ENCODE measurements at regions not wholly inside any gene's neighbourhood (a gene's known extent, or its start where the extent isn't known, plus 50 kb on each side); places are given as distances from the start of the nearest gene placed in this dataset.
"Not testable (repeated sequence)": the region's sequence is repeated elsewhere in the genome, so short reads cannot be mapped to it uniquely, and the experiment has no call there.

DNA sequence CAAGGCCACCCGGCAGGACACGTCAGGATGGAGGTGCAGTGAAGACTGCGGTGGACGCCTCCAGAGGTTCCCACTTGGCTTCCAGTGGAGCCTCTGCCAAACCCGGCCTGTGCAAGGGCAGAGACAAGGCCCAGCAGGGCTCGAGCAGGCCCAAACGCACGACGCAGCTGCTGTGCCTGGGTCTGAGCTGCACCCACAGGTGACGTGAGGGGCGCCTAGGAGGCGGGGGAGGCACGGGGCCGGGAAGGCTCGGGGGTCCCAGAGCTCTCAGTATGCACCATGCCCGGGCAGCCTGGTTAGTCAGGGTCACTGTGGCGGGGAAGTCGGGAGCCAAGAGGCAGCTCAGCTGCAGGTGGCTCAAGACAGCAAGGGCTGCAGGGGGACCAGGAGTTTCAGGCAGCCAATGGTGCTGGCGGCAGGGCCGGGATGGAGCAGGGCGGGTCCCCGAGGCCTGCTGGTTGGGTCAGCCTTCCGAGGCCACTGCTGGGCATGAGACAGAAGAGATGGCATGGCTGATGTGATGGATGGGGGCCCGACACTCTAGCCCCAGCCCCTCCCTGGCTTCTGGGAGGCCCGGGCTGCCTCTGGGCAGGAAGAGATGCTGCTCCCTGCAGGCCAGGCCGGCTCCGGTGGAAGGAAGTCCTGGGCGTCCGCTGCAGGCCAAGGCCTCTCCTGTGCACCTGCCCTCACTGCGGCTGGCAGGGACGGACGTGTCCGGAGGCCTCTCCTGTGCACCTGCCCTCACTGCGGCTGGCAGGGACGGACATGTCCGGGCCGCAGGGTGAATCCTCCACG is 72.2 kb upstream of the CFAP46 start:
- H3K27ac ChIP-seq (ENCODE audit: low read depth in 2 of 2, low read length in 2 of 2), result no peak overlapping the region
- H3K4me3 ChIP-seq (ENCODE audit: low read length in 2 of 2), result no peak overlapping the region
- peaks cover 6 to 8% of the 10 kb centered on the region in 2 donors for H3K4me1 ChIP-seq (ENCODE audit: control insufficient read depth in 2 of 2, insufficient read depth in 2 of 2, low read length in 2 of 2)
- no peak overlapping the region for H3K9ac ChIP-seq (ENCODE audit: low read depth in 1 of 2, low read length in 2 of 2)
- no peaks in the 10 kb centered on the region for H3K9me3 ChIP-seq (ENCODE audit: control insufficient read depth in 2 of 2, low read length in 2 of 2)
- H3K36me3 ChIP-seq (ENCODE audit: control insufficient read depth in 2 of 2, insufficient read depth in 2 of 2, low read length in 2 of 2), result no peaks in the 10 kb centered on the region
- H3K27me3 ChIP-seq (ENCODE audit: control insufficient read depth in 2 of 2, insufficient read depth in 2 of 2, low read length in 2 of 2), result no peaks in the 10 kb centered on the region

DNA sequence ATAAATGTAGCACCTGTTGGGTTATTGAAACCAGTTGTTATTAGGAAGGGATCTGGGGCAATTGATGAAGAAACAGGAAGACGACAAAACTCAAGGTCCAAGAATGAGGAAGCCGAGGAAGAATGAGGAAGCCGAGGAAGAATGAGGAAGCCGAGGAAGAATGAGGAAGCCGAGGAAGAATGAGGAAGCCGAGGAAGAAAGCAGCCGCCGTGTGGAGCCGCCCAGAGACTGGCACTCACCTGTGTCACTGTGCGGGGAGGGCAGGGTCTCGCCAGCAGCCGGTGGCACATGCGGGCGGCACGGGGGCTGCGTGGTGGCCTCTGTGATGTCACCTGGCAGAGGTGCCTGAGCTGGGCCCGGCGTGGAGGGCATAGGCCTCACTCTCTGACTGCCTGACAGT is 71.1 kb upstream of the CFAP46 start:
- Histone ChIP-seq H3K27me3 (ENCODE audit: control insufficient read depth in 2 of 2, insufficient read depth in 2 of 2, low read length in 2 of 2) (no peaks in the 10 kb centered on the region), H3K4me1 (ENCODE audit: control insufficient read depth in 2 of 2, insufficient read depth in 2 of 2, low read length in 2 of 2) (peaks cover 14 to 20% of the 10 kb centered on the region in 2 donors), H3K27ac (ENCODE audit: low read depth in 2 of 2, low read length in 2 of 2) (no peak overlapping the region), H3K36me3 (ENCODE audit: control insufficient read depth in 2 of 2, insufficient read depth in 2 of 2, low read length in 2 of 2) (no peaks in the 10 kb centered on the region), H3K4me3 (ENCODE audit: low read length in 2 of 2) (peak overlapping the region in 1 of 2 donors; percentile 3), H3K9ac (ENCODE audit: low read depth in 1 of 2, low read length in 2 of 2) (no peak overlapping the region), H3K9me3 (ENCODE audit: control insufficient read depth in 2 of 2, low read length in 2 of 2) (no peaks in the 10 kb centered on the region)

DNA sequence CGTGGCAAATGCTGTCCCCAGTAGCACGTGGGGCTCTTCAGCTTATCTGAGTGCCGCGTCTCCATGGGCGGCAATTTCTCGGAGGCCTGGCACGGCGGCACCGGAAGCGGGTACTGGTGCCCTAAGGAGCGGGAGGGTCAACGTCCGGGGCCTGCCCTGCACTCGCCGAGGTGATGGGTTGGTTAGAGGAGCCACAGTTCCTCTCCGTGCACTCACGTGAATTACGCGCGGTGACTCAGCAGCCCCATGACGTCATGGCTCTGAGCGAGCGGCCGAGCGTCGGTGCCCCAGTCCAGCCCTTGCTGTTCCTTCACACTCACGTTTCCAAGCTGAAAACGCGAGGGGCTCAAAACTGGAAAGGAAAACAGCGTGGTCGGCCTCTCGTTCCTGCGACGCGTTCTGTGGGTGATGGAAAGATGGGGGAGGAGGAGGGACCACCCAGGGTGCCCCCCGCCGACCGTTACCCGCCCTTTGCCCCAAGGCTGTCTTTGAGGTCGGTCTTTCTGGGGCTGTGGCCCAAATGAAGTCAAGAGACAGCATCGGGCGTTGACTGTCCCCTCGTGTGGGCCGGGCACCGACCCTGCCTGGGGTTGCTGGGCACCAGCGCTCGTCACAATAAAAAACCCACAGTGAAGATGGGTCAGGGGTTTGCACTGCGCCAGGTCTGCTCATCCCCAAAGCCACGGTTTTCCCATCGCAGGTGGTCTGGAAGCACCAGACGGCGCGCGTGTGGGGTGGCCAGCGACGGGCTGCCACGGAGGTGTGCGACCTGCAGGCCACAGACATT is 70.4 kb upstream of the CFAP46 start:
- H3K36me3 ChIP-seq (ENCODE audit: control insufficient read depth in 2 of 2, insufficient read depth in 2 of 2, low read length in 2 of 2), result no peaks in the 10 kb centered on the region
- H3K9me3 ChIP-seq (ENCODE audit: control insufficient read depth in 2 of 2, low read length in 2 of 2), result no peaks in the 10 kb centered on the region
- H3K27ac ChIP-seq (ENCODE audit: low read depth in 2 of 2, low read length in 2 of 2), result no peak overlapping the region
- no peak overlapping the region for H3K9ac ChIP-seq (ENCODE audit: low read depth in 1 of 2, low read length in 2 of 2)
- no peak overlapping the region for H3K4me3 ChIP-seq (ENCODE audit: low read length in 2 of 2)
- H3K27me3 ChIP-seq (ENCODE audit: control insufficient read depth in 2 of 2, insufficient read depth in 2 of 2, low read length in 2 of 2), result no peaks in the 10 kb centered on the region
- peaks cover 14 to 21% of the 10 kb centered on the region in 2 donors for H3K4me1 ChIP-seq (ENCODE audit: control insufficient read depth in 2 of 2, insufficient read depth in 2 of 2, low read length in 2 of 2)

DNA sequence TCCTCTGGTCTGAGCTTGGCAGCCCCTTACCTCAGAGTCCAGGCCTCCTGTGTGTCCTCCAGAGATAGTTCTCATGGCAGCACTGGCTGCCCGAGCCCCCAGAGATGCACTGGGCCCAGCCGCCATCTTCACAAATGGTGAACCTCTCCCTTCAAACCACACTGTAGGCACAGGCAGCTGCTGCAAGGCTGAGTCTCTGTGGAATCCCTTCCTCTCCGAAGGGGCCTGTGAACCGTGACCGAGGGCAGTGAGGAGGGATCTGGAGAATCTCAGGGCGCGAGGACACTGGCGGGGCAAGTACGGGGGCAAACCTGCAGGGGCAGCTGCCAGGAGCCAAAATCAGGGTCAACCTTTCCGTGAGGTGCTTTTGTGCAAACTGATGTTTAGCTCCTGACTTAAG is 69.5 kb upstream of the CFAP46 start:
- Histone ChIP-seq H3K4me1 (ENCODE audit: control insufficient read depth in 2 of 2, insufficient read depth in 2 of 2, low read length in 2 of 2) (peaks cover 19 to 28% of the 10 kb centered on the region in 2 donors), H3K9ac (ENCODE audit: low read depth in 1 of 2, low read length in 2 of 2) (no peak overlapping the region), H3K36me3 (ENCODE audit: control insufficient read depth in 2 of 2, insufficient read depth in 2 of 2, low read length in 2 of 2) (no peaks in the 10 kb centered on the region), H3K9me3 (ENCODE audit: control insufficient read depth in 2 of 2, low read length in 2 of 2) (no peaks in the 10 kb centered on the region), H3K27me3 (ENCODE audit: control insufficient read depth in 2 of 2, insufficient read depth in 2 of 2, low read length in 2 of 2) (no peaks in the 10 kb centered on the region), H3K27ac (ENCODE audit: low read depth in 2 of 2, low read length in 2 of 2) (no peak overlapping the region), H3K4me3 (ENCODE audit: low read length in 2 of 2) (no peak overlapping the region)

DNA sequence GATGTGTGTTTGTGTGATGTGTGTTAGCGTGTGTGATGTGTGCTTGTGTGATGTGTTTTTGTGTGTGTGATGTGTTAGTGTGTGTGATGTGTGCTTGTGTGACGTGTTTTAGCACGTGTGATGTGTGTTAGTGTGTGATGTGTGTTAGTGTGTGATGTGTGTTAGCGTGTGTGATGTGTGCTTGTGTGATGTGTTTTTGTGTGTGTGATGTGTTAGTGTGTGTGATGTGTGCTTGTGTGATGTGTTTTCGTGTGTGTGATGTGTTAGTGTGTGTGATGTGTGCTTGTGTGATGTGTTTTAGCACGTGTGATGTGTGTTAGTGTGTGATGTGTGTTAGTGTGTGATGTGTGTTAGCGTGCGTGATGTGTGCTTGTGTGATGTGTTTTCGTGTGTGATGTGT is 69.0 kb upstream of the CFAP46 start:
- not testable (repeated sequence) for H3K9me3 ChIP-seq (ENCODE audit: control insufficient read depth in 2 of 2, low read length in 2 of 2); H3K27me3 ChIP-seq (ENCODE audit: control insufficient read depth in 2 of 2, insufficient read depth in 2 of 2, low read length in 2 of 2); H3K4me3 ChIP-seq (ENCODE audit: low read length in 2 of 2); H3K9ac ChIP-seq (ENCODE audit: low read depth in 1 of 2, low read length in 2 of 2); H3K27ac ChIP-seq (ENCODE audit: low read depth in 2 of 2, low read length in 2 of 2); H3K36me3 ChIP-seq (ENCODE audit: control insufficient read depth in 2 of 2, insufficient read depth in 2 of 2, low read length in 2 of 2)
- H3K4me1 ChIP-seq (ENCODE audit: control insufficient read depth in 2 of 2, insufficient read depth in 2 of 2, low read length in 2 of 2), result peaks cover 19 to 31% of the 10 kb centered on the region in 2 donors

DNA sequence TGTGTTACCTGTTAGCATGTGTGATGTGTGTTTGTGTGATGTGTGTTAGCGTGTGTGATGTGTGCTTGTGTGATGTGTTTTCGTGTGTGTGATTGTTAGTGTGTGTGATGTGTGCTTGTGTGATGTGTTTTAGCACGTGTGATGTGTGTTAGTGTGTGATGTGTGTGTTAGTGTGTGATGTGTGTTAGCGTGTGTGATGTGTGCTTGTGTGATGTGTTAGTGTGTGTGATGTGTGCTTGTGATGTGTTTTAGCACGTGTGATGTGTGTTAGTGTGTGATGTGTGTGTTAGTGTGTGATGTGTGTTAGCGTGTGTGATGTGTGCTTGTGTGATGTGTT is 68.4 kb upstream of the CFAP46 start:
- H3K4me3 ChIP-seq (ENCODE audit: low read length in 2 of 2); H3K27me3 ChIP-seq (ENCODE audit: control insufficient read depth in 2 of 2, insufficient read depth in 2 of 2, low read length in 2 of 2); H3K27ac ChIP-seq (ENCODE audit: low read depth in 2 of 2, low read length in 2 of 2); H3K9me3 ChIP-seq (ENCODE audit: control insufficient read depth in 2 of 2, low read length in 2 of 2); H3K9ac ChIP-seq (ENCODE audit: low read depth in 1 of 2, low read length in 2 of 2); H3K36me3 ChIP-seq (ENCODE audit: control insufficient read depth in 2 of 2, insufficient read depth in 2 of 2, low read length in 2 of 2): not testable (repeated sequence)
- H3K4me1 ChIP-seq (ENCODE audit: control insufficient read depth in 2 of 2, insufficient read depth in 2 of 2, low read length in 2 of 2), result peaks cover 19 to 31% of the 10 kb centered on the region in 2 donors

DNA sequence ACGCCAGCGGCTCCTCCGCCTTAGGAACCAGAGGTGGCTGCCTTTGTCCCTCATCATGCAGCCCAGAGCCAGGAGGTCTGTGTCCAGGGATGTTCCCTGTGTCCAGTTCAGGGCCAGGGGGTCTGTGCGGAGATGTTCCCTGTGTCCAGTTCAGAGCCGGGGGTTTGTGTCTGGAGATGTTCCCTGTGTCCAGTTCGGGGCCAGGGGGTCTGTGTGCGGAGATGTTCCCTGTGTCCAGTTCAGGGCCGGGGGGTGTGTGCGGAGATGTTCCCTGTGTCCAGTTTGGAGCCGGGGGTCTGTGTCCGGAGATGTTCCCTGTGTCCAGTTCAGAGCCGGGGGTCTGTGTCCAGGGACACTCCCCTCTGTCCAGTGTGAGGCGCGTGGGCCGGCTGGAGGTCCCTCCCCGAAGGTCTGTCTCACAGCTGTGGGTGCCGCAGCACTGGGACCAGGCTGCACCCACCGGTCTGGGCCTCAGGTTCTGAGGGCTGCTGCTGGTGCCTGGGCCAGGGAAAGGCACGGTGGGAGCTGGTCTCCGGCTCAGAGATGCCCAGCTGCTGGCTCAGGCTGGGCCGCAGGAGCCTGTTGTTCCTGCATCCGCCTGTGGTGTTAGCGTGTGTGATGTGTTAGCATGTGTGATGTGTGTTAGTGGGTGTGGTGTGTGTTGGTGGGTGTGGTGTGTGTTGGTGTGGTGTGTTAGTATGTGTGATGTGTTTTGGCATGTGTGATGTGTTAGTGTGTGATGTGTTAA is 67.9 kb upstream of the CFAP46 start:
- Histone ChIP-seq H3K27ac (ENCODE audit: low read depth in 2 of 2, low read length in 2 of 2) (peak overlapping the region; percentile 86 to 92), H3K36me3 (ENCODE audit: control insufficient read depth in 2 of 2, insufficient read depth in 2 of 2, low read length in 2 of 2) (no peaks in the 10 kb centered on the region), H3K4me3 (ENCODE audit: low read length in 2 of 2) (peak overlapping the region; percentile 42 to 44), H3K27me3 (ENCODE audit: control insufficient read depth in 2 of 2, insufficient read depth in 2 of 2, low read length in 2 of 2) (no peaks in the 10 kb centered on the region), H3K9me3 (ENCODE audit: control insufficient read depth in 2 of 2, low read length in 2 of 2) (no peaks in the 10 kb centered on the region), H3K9ac (ENCODE audit: low read depth in 1 of 2, low read length in 2 of 2) (peak overlapping the region; percentile 54 to 65), H3K4me1 (ENCODE audit: control insufficient read depth in 2 of 2, insufficient read depth in 2 of 2, low read length in 2 of 2) (peaks cover 19 to 31% of the 10 kb centered on the region in 2 donors)

DNA sequence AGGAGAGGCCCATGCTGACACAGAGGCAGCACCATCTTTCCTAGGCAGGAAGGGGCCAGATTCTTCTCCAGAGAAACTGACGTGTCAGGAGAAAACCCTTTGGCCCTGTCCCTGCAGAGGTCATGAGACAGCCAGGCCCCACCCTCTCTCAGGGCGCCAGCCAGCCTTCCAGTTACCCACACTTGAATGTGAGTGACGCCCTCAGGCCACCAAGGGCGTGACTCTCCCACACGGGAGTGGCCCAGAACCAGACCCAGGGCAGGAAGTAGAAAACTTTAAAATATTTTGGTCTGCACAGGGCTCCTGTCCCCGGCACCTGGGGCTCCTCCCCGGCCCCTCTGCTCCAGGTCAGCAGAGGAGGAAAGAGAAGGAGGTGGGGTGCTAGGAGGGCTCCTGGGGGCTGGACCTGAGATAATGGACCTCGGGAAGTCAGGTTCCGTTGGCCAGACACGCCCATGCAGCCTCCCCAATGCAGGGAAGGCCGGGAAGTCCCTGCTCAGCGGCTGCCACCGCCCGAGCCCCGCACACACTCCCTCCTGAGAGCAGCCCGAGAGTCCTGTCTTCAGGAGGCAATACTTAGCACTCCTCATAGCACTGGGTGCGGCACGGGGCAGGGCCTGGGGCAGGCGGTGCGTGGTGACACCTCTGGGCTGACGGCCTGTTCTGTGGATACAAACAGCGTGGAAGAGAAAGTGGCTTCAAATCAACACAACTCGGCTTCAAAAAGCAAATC is 67.0 kb upstream of the CFAP46 start:
- peak overlapping the region; percentile 42 to 55 for H3K4me3 ChIP-seq (ENCODE audit: low read length in 2 of 2)
- H3K27ac ChIP-seq (ENCODE audit: low read depth in 2 of 2, low read length in 2 of 2), result peak overlapping the region; percentile 86 to 92
- H3K27me3 ChIP-seq (ENCODE audit: control insufficient read depth in 2 of 2, insufficient read depth in 2 of 2, low read length in 2 of 2), result no peaks in the 10 kb centered on the region
- H3K9ac ChIP-seq (ENCODE audit: low read depth in 1 of 2, low read length in 2 of 2), result peak overlapping the region; percentile 26 to 65
- no peaks in the 10 kb centered on the region for H3K9me3 ChIP-seq (ENCODE audit: control insufficient read depth in 2 of 2, low read length in 2 of 2)
- peaks cover 19 to 31% of the 10 kb centered on the region in 2 donors for H3K4me1 ChIP-seq (ENCODE audit: control insufficient read depth in 2 of 2, insufficient read depth in 2 of 2, low read length in 2 of 2)
- no peaks in the 10 kb centered on the region for H3K36me3 ChIP-seq (ENCODE audit: control insufficient read depth in 2 of 2, insufficient read depth in 2 of 2, low read length in 2 of 2)

DNA sequence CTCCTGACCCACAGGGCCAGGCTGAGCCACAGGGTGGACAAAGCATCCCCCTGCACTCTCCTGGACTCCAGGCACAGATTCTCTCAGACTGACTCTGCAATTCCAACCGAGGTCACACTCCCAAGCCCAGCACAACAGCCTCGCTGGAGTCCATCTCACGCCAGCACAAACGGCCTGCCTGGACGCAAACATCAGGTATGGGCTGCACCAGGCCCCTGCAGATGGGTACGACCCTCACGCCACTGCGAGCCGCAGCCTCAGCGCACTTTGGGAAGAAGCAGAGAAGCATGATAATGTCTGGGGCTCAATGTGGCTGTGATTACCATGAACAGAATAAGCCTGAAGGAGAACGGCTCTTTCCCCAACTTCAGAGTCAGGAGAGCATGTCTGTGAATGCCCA is 66.4 kb upstream of the CFAP46 start:
- H3K9ac ChIP-seq (ENCODE audit: low read depth in 1 of 2, low read length in 2 of 2), result peak overlapping the region; percentile 24 to 65
- H3K27me3 ChIP-seq (ENCODE audit: control insufficient read depth in 2 of 2, insufficient read depth in 2 of 2, low read length in 2 of 2), result no peaks in the 10 kb centered on the region
- H3K4me1 ChIP-seq (ENCODE audit: control insufficient read depth in 2 of 2, insufficient read depth in 2 of 2, low read length in 2 of 2), result peaks cover 19 to 31% of the 10 kb centered on the region in 2 donors
- H3K36me3 ChIP-seq (ENCODE audit: control insufficient read depth in 2 of 2, insufficient read depth in 2 of 2, low read length in 2 of 2), result no peaks in the 10 kb centered on the region
- H3K4me3 ChIP-seq (ENCODE audit: low read length in 2 of 2), result peak overlapping the region; percentile 7 to 10
- H3K27ac ChIP-seq (ENCODE audit: low read depth in 2 of 2, low read length in 2 of 2), result peak overlapping the region; percentile 86 to 92
- H3K9me3 ChIP-seq (ENCODE audit: control insufficient read depth in 2 of 2, low read length in 2 of 2), result no peaks in the 10 kb centered on the region
